H1 (cell line): ENCODE measurements at regions not wholly inside any gene's neighbourhood (a gene's known extent, or its start where the extent isn't known, plus 50 kb on each side); places are given as distances from the start of the nearest gene placed in this dataset.
A peak's percentile ranks its signal among the peaks of the same experiment; 100 is the strongest.

Source experiments
- CTCF ChIA-PET: fragments of 300-600 bp; sonication (Branson Sonifier 250); formaldehyde crosslinking; loops from one replicate; lab custom pipeline; 2021; ENCODE audit not compliant: partially characterized antibody; lab: Charles Lee
- POLR2A ChIA-PET: fragments of 300-600 bp; sonication (Branson Sonifier 250); formaldehyde crosslinking; loops from one replicate; lab custom pipeline; 2021; ENCODE audit warnings: inconsistent platforms; ENCODE audit not compliant: partially characterized antibody; lab: Charles Lee
- DNase-seq, 2 experiments: peaks; one replicate each; pipeline versions ENCODE4 v3.0.0 to v3.0.0-alpha.2; 2010 to 2022; ENCODE audit warnings: low spot score in 2 of 2, low read depth in 1 of 2, mixed read lengths in 1 of 2
- FAIRE-seq: peaks from 2 replicates; lab custom pipeline; 2011; peaks lifted over from hg19 to GRCh38; lab: Jason Lieb, UNC
- H2AFZ ChIP-seq: 2 replicates; pipeline ENCODE4 v1.8.1; 2012; ENCODE audit warnings: low read length, inconsistent platforms
- H2AK5ac ChIP-seq: 2 replicates; pipeline ENCODE4 v1.6.1; 2013; ENCODE audit warnings: low read depth, low read length
- H2BK120ac ChIP-seq: replicated peaks from 2 replicates; pipeline ENCODE3; 2013; ENCODE audit warnings: low read depth, low read length, inconsistent platforms
- H2BK12ac ChIP-seq: 2 replicates; pipeline ENCODE4 v1.6.1; 2013; ENCODE audit warnings: low read depth, low read length
- H2BK15ac ChIP-seq: 2 replicates; pipeline ENCODE4 v1.6.1; 2013; ENCODE audit warnings: low read length
- H2BK20ac ChIP-seq: 2 replicates; pipeline ENCODE4 v1.6.1; 2013; ENCODE audit warnings: low read length
- H2BK5ac ChIP-seq: 2 replicates; pipeline ENCODE4 v1.6.1; 2013; ENCODE audit warnings: low read depth, low read length
- H3K14ac ChIP-seq: 2 replicates; pipeline ENCODE4 v1.6.1; 2013; ENCODE audit warnings: inconsistent platforms; ENCODE audit not compliant: insufficient read length
- H3K18ac ChIP-seq: 2 replicates; pipeline ENCODE4 v1.6.1; 2013; ENCODE audit warnings: low read length; ENCODE audit errors: extremely low read depth
- H3K23ac ChIP-seq: 2 replicates; pipeline ENCODE4 v1.6.1; 2013; ENCODE audit warnings: inconsistent platforms; ENCODE audit not compliant: insufficient read length
- H3K23me2 ChIP-seq: 2 replicates; pipeline ENCODE4 v1.6.1; 2013; ENCODE audit warnings: low read depth, low read length
- H3K27ac ChIP-seq: 2 replicates; pipeline ENCODE4 v1.6.1; 2011; ENCODE audit warnings: low read depth, low read length, inconsistent platforms
- H3K27me3 ChIP-seq, 4 experiments: replicated peaks in 1 of 4; 1 replicate in 1 of 4; 2 replicates in 3 of 4; pipeline versions ENCODE4 v1.6.1 to v1.8.1; 2011 to 2013; ENCODE audit warnings: low read length in 3 of 4, mild to moderate bottlenecking in 3 of 4, inconsistent platforms in 2 of 4, mixed read lengths in 2 of 4, moderate library complexity in 1 of 4; ENCODE audit not compliant: control insufficient read depth in 3 of 4, insufficient read depth in 3 of 4; ENCODE audit errors: extremely low read depth in 1 of 4
- H3K36me3 ChIP-seq, 4 experiments: 2 replicates each; pipeline versions ENCODE4 v1.6.1 to v1.8.1; 2011 to 2013; ENCODE audit warnings: mild to moderate bottlenecking in 4 of 4, low read length in 3 of 4, moderate library complexity in 2 of 4, control low read depth in 1 of 4, inconsistent platforms in 1 of 4; ENCODE audit not compliant: insufficient read depth in 4 of 4, control insufficient read depth in 2 of 4
- H3K4ac ChIP-seq: replicated peaks from 2 replicates; pipeline ENCODE3; 2013; ENCODE audit warnings: low read length, low read depth, mixed read lengths, inconsistent platforms; ENCODE audit not compliant: insufficient read length
- H3K4me1 ChIP-seq, 4 experiments: replicated peaks in 1 of 4; 1 replicate in 1 of 4; 2 replicates in 3 of 4; pipeline versions ENCODE4 v1.6.1 to v1.8.1; 2011 to 2013; ENCODE audit warnings: low read length in 3 of 4, inconsistent platforms in 2 of 4, mixed read lengths in 1 of 4; ENCODE audit not compliant: insufficient read depth in 4 of 4, control insufficient read depth in 3 of 4
- H3K4me2 ChIP-seq, 2 experiments: 2 replicates each; pipeline versions ENCODE4 v1.6.1 to v1.8.1; 2011 to 2013; ENCODE audit warnings: low read depth in 2 of 2, low read length in 2 of 2, control low read depth in 1 of 2, inconsistent platforms in 1 of 2, mild to moderate bottlenecking in 1 of 2; ENCODE audit not compliant: insufficient read depth in 1 of 2
- H3K4me3 ChIP-seq, 4 experiments: fragments of 200-600, 300-600 bp in 1 of 4; sonication (generic), shearing (Covaris generic), sonication (Bioruptor Twin) in 1 of 4; 2 replicates each; pipeline versions ENCODE4 v1.5.1 to v1.8.1; 2011 to 2016; ENCODE audit warnings: low read length in 4 of 4, low read depth in 3 of 4, control low read depth in 2 of 4, inconsistent platforms in 2 of 4, mild to moderate bottlenecking in 2 of 4, mixed read lengths in 1 of 4, moderate library complexity in 1 of 4; ENCODE audit not compliant: insufficient read depth in 2 of 4; ENCODE audit errors: extremely low read depth in 1 of 4
- H3K56ac ChIP-seq: replicated peaks from 2 replicates; pipeline ENCODE3; 2013; ENCODE audit warnings: low read depth, mild to moderate bottlenecking, mixed read lengths, low read length, inconsistent platforms; ENCODE audit not compliant: insufficient read length
- H3K79me1 ChIP-seq: 2 replicates; pipeline ENCODE4 v1.6.1; 2013; ENCODE audit warnings: low read depth, low read length, control low read depth
- H3K79me2 ChIP-seq, 2 experiments: 2 replicates each; pipeline versions ENCODE4 v1.6.1 to v1.8.1; 2012 to 2013; ENCODE audit warnings: low read length in 2 of 2, mild to moderate bottlenecking in 2 of 2, inconsistent platforms in 1 of 2; ENCODE audit not compliant: insufficient read depth in 2 of 2, control insufficient read depth in 1 of 2
- H3K9ac ChIP-seq, 4 experiments: replicated peaks in 1 of 4; 1 replicate in 1 of 4; 2 replicates in 3 of 4; pipeline versions ENCODE4 v1.6.1 to v1.8.1; 2011 to 2013; ENCODE audit warnings: low read depth in 3 of 4, low read length in 3 of 4, control low read depth in 2 of 4, mild to moderate bottlenecking in 2 of 4, moderate library complexity in 2 of 4, inconsistent platforms in 1 of 4; ENCODE audit errors: extremely low read depth in 1 of 4
- H3K9me3 ChIP-seq, 2 experiments: 2 replicates each; pipeline versions ENCODE4 v1.6.1 to v1.8.1; 2012 to 2013; ENCODE audit warnings: mild to moderate bottlenecking in 2 of 2, moderate library complexity in 2 of 2, control low read depth in 1 of 2, inconsistent platforms in 1 of 2, low read depth in 1 of 2, low read length in 1 of 2, mixed read lengths in 1 of 2; ENCODE audit not compliant: insufficient read depth in 2 of 2
- H4K20me1 ChIP-seq, 2 experiments: replicated peaks in 1 of 2; 2 replicates each; pipeline versions ENCODE3 to v1.8.1; 2011 to 2013; ENCODE audit warnings: inconsistent platforms in 2 of 2, low read length in 2 of 2, mild to moderate bottlenecking in 1 of 2; ENCODE audit not compliant: insufficient read depth in 2 of 2, control insufficient read depth in 1 of 2
- H4K5ac ChIP-seq: 2 replicates; pipeline ENCODE4 v1.6.1; 2013; ENCODE audit warnings: low read length, low read depth, mixed read lengths, inconsistent platforms; ENCODE audit not compliant: insufficient read length
- H4K8ac ChIP-seq: 2 replicates; pipeline ENCODE4 v1.8.0; 2013; ENCODE audit warnings: mild to moderate bottlenecking, moderate library complexity, low read length, inconsistent platforms; ENCODE audit not compliant: insufficient read depth; ENCODE audit errors: extremely low read depth
- H4K91ac ChIP-seq: replicated peaks from 2 replicates; pipeline ENCODE3; 2013; ENCODE audit warnings: low read length, mixed read lengths, inconsistent platforms; ENCODE audit not compliant: insufficient read length
- ASH2L ChIP-seq: fragments of 200-600, 300-600 bp; sonication (generic); IDR thresholded peaks from one replicate; pipeline ENCODE4 v1.7.1; 2017; ENCODE audit warnings: low read length
- BCL11A ChIP-seq, 2 experiments: IDR thresholded peaks; one replicate each; pipeline ENCODE4 v1.6.1; 2011; ENCODE audit warnings: low read depth in 2 of 2, low read length in 2 of 2, mild to moderate bottlenecking in 2 of 2
- CTCF ChIP-seq, 3 experiments: IDR thresholded peaks; 1 replicate in 2 of 3; 2 replicates in 1 of 3; pipeline versions ENCODE4 v1.5.1 to v1.6.1; 2011; ENCODE audit warnings: low read length in 3 of 3, mild to moderate bottlenecking in 3 of 3, inconsistent platforms in 2 of 3, low read depth in 1 of 3, moderate library complexity in 1 of 3; ENCODE audit not compliant: insufficient read depth in 1 of 3; ENCODE audit errors: control extremely low read depth in 1 of 3
- JUN ChIP-seq: IDR thresholded peaks from 2 replicates; pipeline ENCODE4 v1.6.1; 2011; ENCODE audit warnings: low read depth, mild to moderate bottlenecking, improper control_type of control experiment, low read length
- MAFK ChIP-seq: IDR thresholded peaks from 2 replicates; pipeline ENCODE4 v1.6.1; 2012; ENCODE audit warnings: low read depth, mild to moderate bottlenecking, improper control_type of control experiment, low read length
- NANOG ChIP-seq: IDR thresholded peaks from 2 replicates; pipeline ENCODE4 v1.6.1; 2011; ENCODE audit warnings: low read length, low read depth, mild to moderate bottlenecking, inconsistent platforms; ENCODE audit not compliant: insufficient read depth, poor library complexity, severe bottlenecking
- NRF1 ChIP-seq: IDR thresholded peaks from 2 replicates; pipeline ENCODE4 v1.6.1; 2011; ENCODE audit warnings: mild to moderate bottlenecking, low read depth, low read length, improper control_type of control experiment
- POLR2AphosphoS5 ChIP-seq: IDR thresholded peaks from 2 replicates; pipeline ENCODE4 v1.6.1; 2011; ENCODE audit warnings: low read depth, low read length
- WGBS, 2 experiments: shearing (Covaris generic) in 1 of 2; methylation state at CpG; one replicate each; pipeline versions ENCODE4 v1.1.6 to v1.1.7; 2013 to 2015; ENCODE audit warnings: low lambda C conversion rate in 2 of 2, mixed read lengths in 2 of 2, inconsistent platforms in 1 of 2, low coverage in 1 of 2, missing lambda C conversion rate in 1 of 2; ENCODE audit not compliant: insufficient replicate concordance in 2 of 2, insufficient coverage in 1 of 2, insufficient read length in 1 of 2; ENCODE audit errors: extremely low coverage in 1 of 2, missing lambda C conversion rate in 1 of 2; 5-methylcytosine and 5-hydroxymethylcytosine counted together

- FAIRE-seq (no peak), DNase-seq (no peak)
- WGBS, 2 experiments: 94% methylated on average over 7 of the region's 7 CpGs; no CpG with 5 or more reads in 1 of the 2 experiments
- Histone ChIP-seq H2BK120ac (no peak overlapping the region), H3K36me3 (no peaks in the 10 kb centered on the region), H4K5ac (no peak overlapping the region), H3K18ac (no peak overlapping the region), H3K4me3 (no peak overlapping the region), H2AK5ac (no peak overlapping the region)
- TF ChIP-seq POLR2AphosphoS5 (no peak), ASH2L (no peak), NRF1 (no peak), MAFK (no peak), JUN (no peak), NANOG (no peak), CTCF (IDR thresholded peaks at IDR 0.05; ENCODE audit: control extremely low read depth in 1 of 3, insufficient read depth in 1 of 3, low read depth in 1 of 3, low read length in 3 of 3) (no peak), BCL11A (IDR thresholded peaks at IDR 0.05; ENCODE audit: low read depth in 2 of 2, low read length in 2 of 2) (no peak)
- TF ChIP-seq, all 59 proteins: peak for 0
- Histone ChIP-seq H3K9ac (no peak overlapping the region), H4K91ac (no peak overlapping the region), H3K4ac (no peak overlapping the region), H2BK5ac (no peak overlapping the region), H2AFZ (peak overlapping the region; percentile 19; the same call in 1 of the 2 replicates), H3K27me3 (no peaks in the 10 kb centered on the region), H2BK12ac (no peak overlapping the region; the same call in 1 of the 2 replicates), H3K14ac (no peak overlapping the region), H3K4me2 (no peak overlapping the region), H2BK15ac (no peak overlapping the region), H3K79me2 (no peaks in the 10 kb centered on the region), H3K23ac (no peak overlapping the region), H3K79me1 (no peaks in the 10 kb centered on the region), H3K4me1 (no peaks in the 10 kb centered on the region), H3K56ac (no peak overlapping the region), H3K23me2 (no peaks in the 10 kb centered on the region), H2BK20ac (no peak overlapping the region), H3K9me3 (no peaks in the 10 kb centered on the region), H3K27ac (no peak overlapping the region), H4K20me1 (no peaks in the 10 kb centered on the region), H4K8ac (no peak overlapping the region)
- ChIA-PET CTCF (no interaction called here), POLR2A (no interaction called here)
Observed at GRCh38 chr4:135316266-135316779, 1114.7 kb upstream of the PABPC4L start.
